ENCODE measurements at regions not wholly inside any gene's neighbourhood (a gene's known extent, or its start where the extent isn't known, plus 50 kb on each side); places are given as distances from the start of the nearest gene placed in this dataset.

GRCh38 chr19:27792576-27793127, 1420.3 kb downstream of the UQCRFS1 start:
- no peak for TF ChIP-seq EP300 (IDR thresholded peaks at IDR 0.05; ENCODE audit: borderline replicate concordance)
- no peak for TF ChIP-seq TAF1 (IDR thresholded peaks at IDR 0.05; ENCODE audit: low read depth)

All from Ishikawa (cell line).